K562 (cell line): ENCODE measurements at regions not wholly inside any gene's neighbourhood (a gene's known extent, or its start where the extent isn't known, plus 50 kb on each side); places are given as distances from the start of the nearest gene placed in this dataset.
A peak's percentile ranks its signal among the peaks of the same experiment; 100 is the strongest.
"Not testable (repeated sequence)": the region's sequence is repeated elsewhere in the genome, so short reads cannot be mapped to it uniquely, and the experiment has no call there.

Experiments used
- ATAC-seq: fragments of 200-7000 bp; cut with Tn5 transposase; 3 replicates; pipeline ENCODE4 v1.9.1; 2020; ENCODE audit warnings: moderate library complexity
- BruUV-seq: library from RNA; stranded (reverse); fragments of 400-500 nt; replicated peaks from 2 replicates; lab custom pipeline; 2021; lab: Mats Ljungman, UMichigan
- CTCF ChIA-PET: fragments of 300-600 bp; formaldehyde crosslinking; extraction: SDS; loops from one replicate; lab custom pipeline; 2021; ENCODE audit warnings: low intra/inter-chr PET ratio; lab: Yijun Ruan, JAX
- POLR2A ChIA-PET: fragments of 300-600, 350-650 bp; sonication (Branson Sonifier 250); formaldehyde crosslinking; extraction: SDS; loops from one replicate; lab custom pipeline; 2021; ENCODE audit warnings: antibody characterized with exemption, inconsistent platforms; lab: Yijun Ruan, JAX
- DNase-seq, 4 experiments: peaks; one replicate each; pipeline versions ENCODE4 v3.0.0 to v3.0.0-alpha.2; 2011 to 2018; ENCODE audit warnings: low spot score in 3 of 4, mixed read lengths in 3 of 4; ENCODE audit errors: extremely low read depth in 1 of 4
- FAIRE-seq: peaks from 2 replicates; lab custom pipeline; 2011; peaks lifted over from hg19 to GRCh38; lab: Jason Lieb, UNC
- H2AFZ ChIP-seq: 2 replicates; pipeline ENCODE4 v1.6.0; 2011; ENCODE audit warnings: low read depth, low read length, control low read depth, inconsistent platforms
- H3K27ac ChIP-seq: fragments of 200-600 bp; 3 replicates; pipeline ENCODE4 v1.8.0; 2011; ENCODE audit warnings: low read depth, mild to moderate bottlenecking, control low read depth, inconsistent platforms, low read length, moderate library complexity, mixed read lengths; ENCODE audit errors: extremely low read depth
- H3K27me3 ChIP-seq, 2 experiments: fragments of 300-600 bp in 1 of 2; 2 replicates in 1 of 2; 3 replicates in 1 of 2; pipeline versions ENCODE4 v1.6.0 to v1.8.0; 2011; ENCODE audit warnings: inconsistent platforms in 2 of 2, low read length in 2 of 2, mild to moderate bottlenecking in 1 of 2, mixed read lengths in 1 of 2, moderate library complexity in 1 of 2; ENCODE audit not compliant: control insufficient read depth in 2 of 2, insufficient read depth in 2 of 2
- H3K36me3 ChIP-seq: fragments of 300-600 bp; 3 replicates; pipeline ENCODE4 v1.8.0; 2011; ENCODE audit warnings: mild to moderate bottlenecking, low read length, inconsistent platforms; ENCODE audit not compliant: control insufficient read depth, insufficient read depth
- H3K4me1 ChIP-seq, 2 experiments: fragments of 200-600 bp in 1 of 2; replicated peaks in 1 of 2; 2 replicates in 1 of 2; 3 replicates in 1 of 2; pipeline versions ENCODE4 v1.5.1 to v1.8.0; 2011; ENCODE audit warnings: inconsistent platforms in 2 of 2, low read length in 2 of 2, mild to moderate bottlenecking in 1 of 2, mixed read lengths in 1 of 2, moderate library complexity in 1 of 2; ENCODE audit not compliant: control insufficient read depth in 2 of 2, insufficient read depth in 2 of 2
- H3K4me2 ChIP-seq: 2 replicates; pipeline ENCODE4 v1.6.1; 2011; ENCODE audit warnings: low read length, control low read depth, inconsistent platforms, mixed read lengths; ENCODE audit not compliant: insufficient read depth
- H3K4me3 ChIP-seq: fragments of 200-600 bp; sonication (generic), shearing (Covaris generic); 2 replicates; pipeline ENCODE4 v1.5.1; 2016; ENCODE audit warnings: control low read depth, inconsistent platforms
- H3K79me2 ChIP-seq: fragments of 200-600 bp; 3 replicates; pipeline ENCODE4 v1.8.0; 2011; ENCODE audit warnings: low read length, inconsistent platforms; ENCODE audit not compliant: control insufficient read depth, insufficient read depth
- H3K9ac ChIP-seq, 2 experiments: 2 replicates each; pipeline versions ENCODE4 v1.6.0 to v1.6.1; 2011; ENCODE audit warnings: low read depth in 2 of 2, low read length in 2 of 2, control low read depth in 1 of 2, inconsistent platforms in 1 of 2, mild to moderate bottlenecking in 1 of 2, mixed read lengths in 1 of 2; ENCODE audit not compliant: insufficient read depth in 1 of 2
- H3K9me1 ChIP-seq: one replicate; pipeline ENCODE4 v1.6.0; 2011; ENCODE audit warnings: inconsistent platforms, mild to moderate bottlenecking, low read length, moderate library complexity; ENCODE audit not compliant: control insufficient read depth, insufficient read depth
- H3K9me3 ChIP-seq: replicated peaks from 2 replicates; pipeline ENCODE4 v1.5.1; 2011; ENCODE audit warnings: low read depth, low read length, inconsistent platforms; ENCODE audit not compliant: control insufficient read depth, insufficient read depth
- H4K20me1 ChIP-seq: replicated peaks from 2 replicates; pipeline ENCODE4 v1.6.1; 2011; ENCODE audit warnings: low read length, inconsistent platforms, mixed read lengths; ENCODE audit not compliant: control insufficient read depth, insufficient read depth
- CEBPB ChIP-seq: fragments of 450-650 bp; IDR thresholded peaks from 2 replicates; pipeline ENCODE4 v1.6.1; 2016; ENCODE audit warnings: missing genetic modification characterization, missing compliant biosample characterization
- CEBPG ChIP-seq, 3 experiments: fragments of 200-800 bp in 1 of 3; sonication (Bioruptor generic) in 1 of 3; sonication (generic) in 1 of 3; formaldehyde crosslinking in 1 of 3; IDR thresholded peaks in 2 of 3; conservative IDR thresholded peaks in 1 of 3; 2 replicates each; pipeline versions ENCODE4 v1.6.1 to v1.8.0; 2016 to 2022; ENCODE audit warnings: missing compliant biosample characterization in 2 of 3, missing genetic modification characterization in 2 of 3, mild to moderate bottlenecking in 1 of 3, missing genetic modification reagents in 1 of 3
- MECOM ChIP-seq: fragments of 250-450 bp; sonication (Bioruptor Pico); IDR thresholded peaks from 2 replicates; pipeline ENCODE4 v1.8.0; 2022; ENCODE audit warnings: inconsistent platforms
- NEUROD1 ChIP-seq: fragments of 150-350 bp; IDR thresholded peaks from 2 replicates; pipeline ENCODE4 v1.6.1; 2014; ENCODE audit warnings: borderline replicate concordance, low read length, low read depth; ENCODE audit not compliant: partially characterized antibody
- RBFOX2 ChIP-seq: fragments of 200-400 bp; formaldehyde crosslinking; IDR thresholded peaks from 2 replicates; pipeline ENCODE4 v1.6.1; 2017; ENCODE audit warnings: low read depth, mild to moderate bottlenecking, low read length, moderate library complexity
- WGBS: fragments of 100-300 bp; shearing (Covaris generic); methylation state at CpG from one replicate; pipeline ENCODE4 v1.1.6; 2016; ENCODE audit warnings: low coverage, mixed read lengths; ENCODE audit not compliant: insufficient coverage; ENCODE audit errors: missing lambda C conversion rate; 5-methylcytosine and 5-hydroxymethylcytosine counted together
- in situ Hi-C: fragments of 300-500 bp; cut with MboI; formaldehyde crosslinking; loops from 4 replicates; pipeline ENCODE4 v1.15.0; 2018; ENCODE audit warnings: inconsistent platforms, mixed read lengths
- intact Hi-C: fragments of 100-400 bp; cut with micrococcal nuclease; formaldehyde crosslinking; loops from 2 replicates; pipeline ENCODE4 v1.14.2; 2022

GRCh38 chr15:29648415-29648814, 173.9 kb downstream of the TJP1 start:
- H3K79me2 ChIP-seq; TF ChIP-seq CEBPG (CRISPR knock-in tag; IDR thresholded peaks at IDR 0.05): not testable (repeated sequence)
- 0 out of 2 replicates have a peak, but pooled peaks have one; percentile 19 for TF ChIP-seq CEBPB (tag)
- TF ChIP-seq CEBPG (tag; conservative IDR thresholded peaks at IDR 0.05 in 1 of 2, IDR thresholded peaks at IDR 0.05 in 1 of 2): peak in 1 of 2 experiments; percentile 58; a peak in 2 of 4 replicates
- TF ChIP-seq, all 486 proteins: peak for 2; not testable (repeated sequence) for 484
- H4K20me1 ChIP-seq, BruUV-seq, CTCF ChIA-PET, H3K4me3 ChIP-seq, H3K27me3 ChIP-seq, H3K4me2 ChIP-seq, POLR2A ChIA-PET, DNase-seq, H3K9me1 ChIP-seq, FAIRE-seq, ATAC-seq, H3K36me3 ChIP-seq, H2AFZ ChIP-seq, H3K4me1 ChIP-seq, H3K9ac ChIP-seq, intact Hi-C loops, in situ Hi-C loops, H3K9me3 ChIP-seq, H3K27ac ChIP-seq: not testable (repeated sequence)
- WGBS: 2% methylated on average over 5 of the region's 5 CpGs

GRCh38 chr15:29645841-29646240, 176.4 kb downstream of the TJP1 start:
- H2AFZ ChIP-seq: no peak overlapping the region
- H3K9ac ChIP-seq: no peak overlapping the region
- H3K79me2 ChIP-seq: no peaks in the 10 kb centered on the region
- ATAC-seq (no peak), DNase-seq (no peak), FAIRE-seq (no peak)
- H3K9me3 ChIP-seq: no peaks in the 10 kb centered on the region
- peaks cover 0 to 2% of the 10 kb centered on the region in 2 experiments; a peak in 1 of 5 replicates for H3K27me3 ChIP-seq
- no peak overlapping the region for H3K27ac ChIP-seq
- H3K4me2 ChIP-seq: no peak overlapping the region
- CTCF ChIA-PET: no interaction called here
- no peaks in the 10 kb centered on the region for H3K36me3 ChIP-seq
- BruUV-seq: no TSS peak
- in situ Hi-C loops: no loop called here
- POLR2A ChIA-PET: interaction anchor here (1.1 kb wide), 1 partner anchor 14 kb away, joined by 3 read pairs; no protein-coding TSS in a partner anchor
- H3K9me1 ChIP-seq: no peaks in the 10 kb centered on the region
- WGBS: 0% methylated on average over 3 of the region's 3 CpGs
- no peak overlapping the region for H3K4me3 ChIP-seq
- TF ChIP-seq RBFOX2 (no peak), MECOM (CRISPR knock-in tag) (no peak), NEUROD1 (no peak)
- intact Hi-C loops: no loop called here
- H3K4me1 ChIP-seq: no peaks in the 10 kb centered on the region
- H4K20me1 ChIP-seq: no peaks in the 10 kb centered on the region

- BruUV-seq, CTCF ChIA-PET: not testable (repeated sequence)
These were observed 177.9 kb downstream of the TJP1 start for GRCh38 chr15:29644361-29644760.

More at GRCh38 chr15:29644361-29644760, 177.9 kb downstream of the TJP1 start:
- FAIRE-seq, in situ Hi-C loops, H3K9ac ChIP-seq, DNase-seq, H3K27ac ChIP-seq, ATAC-seq, H3K4me3 ChIP-seq, H4K20me1 ChIP-seq, H3K9me1 ChIP-seq, H3K27me3 ChIP-seq, H3K36me3 ChIP-seq, H3K4me1 ChIP-seq, H3K79me2 ChIP-seq, H2AFZ ChIP-seq, H3K9me3 ChIP-seq, intact Hi-C loops, H3K4me2 ChIP-seq: not testable (repeated sequence)
- WGBS: 0% methylated on average over 12 of the region's 12 CpGs
- POLR2A ChIA-PET: interaction anchor here (0.6 to 1.1 kb wide), 3 partner anchors 8 to 12 kb away, joined by 3 read pairs; no protein-coding TSS in a partner anchor
